Thymus (tissue), 11 donors: ENCODE measurements at regions not wholly inside any gene's neighbourhood (a gene's known extent, or its start where the extent isn't known, plus 50 kb on each side); places are given as distances from the start of the nearest gene placed in this dataset.
"Not testable (repeated sequence)": the region's sequence is repeated elsewhere in the genome, so short reads cannot be mapped to it uniquely, and the experiment has no call there.

ENCODE experiments used
- DNase-seq, 9 donors: peaks; one replicate each; pipeline ENCODE4 v3.0.0-alpha.2; 2013; ENCODE audit warnings: low spot score in 9 of 9, low read depth in 6 of 9, missing footprints in 1 of 9
- H3K27ac ChIP-seq, 2 donors: one replicate each; pipeline ENCODE4 v1.5.1; 2013; ENCODE audit warnings: control low read depth in 1 of 2, low read depth in 1 of 2, low read length in 1 of 2, mild to moderate bottlenecking in 1 of 2, moderate library complexity in 1 of 2
- H3K27me3 ChIP-seq, 2 donors: one replicate each; pipeline ENCODE4 v1.5.1; 2013; ENCODE audit warnings: low read length in 1 of 2; ENCODE audit not compliant: control insufficient read depth in 2 of 2, insufficient read depth in 1 of 2
- H3K36me3 ChIP-seq, 2 donors: one replicate each; pipeline ENCODE4 v1.5.1; 2013; ENCODE audit warnings: low read length in 1 of 2, mild to moderate bottlenecking in 1 of 2, moderate library complexity in 1 of 2; ENCODE audit not compliant: control insufficient read depth in 2 of 2, insufficient read depth in 2 of 2
- H3K4me1 ChIP-seq, 2 donors: one replicate each; pipeline ENCODE4 v1.5.1; 2013; ENCODE audit warnings: low read length in 2 of 2; ENCODE audit not compliant: control insufficient read depth in 2 of 2, insufficient read depth in 2 of 2
- H3K4me3 ChIP-seq, 2 donors: one replicate each; pipeline ENCODE4 v1.5.1; 2013; ENCODE audit warnings: low read length in 2 of 2, control low read depth in 1 of 2, mild to moderate bottlenecking in 1 of 2
- H3K9me3 ChIP-seq, 2 donors: one replicate each; pipeline ENCODE4 v1.5.1; 2013; ENCODE audit warnings: low read length in 1 of 2, mild to moderate bottlenecking in 1 of 2; ENCODE audit not compliant: control insufficient read depth in 2 of 2, insufficient read depth in 1 of 2
- WGBS: extraction: QIAGEN DNeasy Blood & Tissue Kit; methylation state at CpG from one replicate; pipeline ENCODE4 v1.1.7; 2013; 5-methylcytosine and 5-hydroxymethylcytosine counted together
- donor health status: healthy.

DNA sequence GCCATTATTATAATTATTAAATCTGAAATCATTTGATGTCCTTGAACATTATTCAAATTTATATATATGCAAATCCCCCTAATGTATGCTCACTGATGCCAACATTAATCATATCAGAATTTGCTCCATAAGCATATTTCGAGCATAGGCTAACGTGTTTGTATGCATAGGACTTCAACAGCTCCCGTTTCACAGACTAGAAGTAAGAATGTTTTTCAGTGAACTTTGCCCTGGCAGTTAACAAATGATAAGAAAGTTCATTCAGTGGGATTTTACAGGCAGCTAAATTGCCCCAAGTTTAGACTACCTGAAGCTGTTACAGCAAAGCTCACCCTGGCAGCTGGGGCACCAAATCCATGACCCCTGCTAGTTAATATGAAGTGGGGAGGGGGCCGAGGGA lies 272.0 kb downstream of the LNPK start:
- Histone ChIP-seq H3K9me3 (no peaks in the 10 kb centered on the region), H3K4me3 (no peak overlapping the region), H3K27ac (no peak overlapping the region), H3K36me3 (no peaks in the 10 kb centered on the region), H3K4me1 (peaks cover 0 to 3% of the 10 kb centered on the region in 2 donors), H3K27me3 (no peaks in the 10 kb centered on the region)
- 91% methylated on average over 4 of the region's 4 CpGs for WGBS
- DNase-seq, result no peak

DNA sequence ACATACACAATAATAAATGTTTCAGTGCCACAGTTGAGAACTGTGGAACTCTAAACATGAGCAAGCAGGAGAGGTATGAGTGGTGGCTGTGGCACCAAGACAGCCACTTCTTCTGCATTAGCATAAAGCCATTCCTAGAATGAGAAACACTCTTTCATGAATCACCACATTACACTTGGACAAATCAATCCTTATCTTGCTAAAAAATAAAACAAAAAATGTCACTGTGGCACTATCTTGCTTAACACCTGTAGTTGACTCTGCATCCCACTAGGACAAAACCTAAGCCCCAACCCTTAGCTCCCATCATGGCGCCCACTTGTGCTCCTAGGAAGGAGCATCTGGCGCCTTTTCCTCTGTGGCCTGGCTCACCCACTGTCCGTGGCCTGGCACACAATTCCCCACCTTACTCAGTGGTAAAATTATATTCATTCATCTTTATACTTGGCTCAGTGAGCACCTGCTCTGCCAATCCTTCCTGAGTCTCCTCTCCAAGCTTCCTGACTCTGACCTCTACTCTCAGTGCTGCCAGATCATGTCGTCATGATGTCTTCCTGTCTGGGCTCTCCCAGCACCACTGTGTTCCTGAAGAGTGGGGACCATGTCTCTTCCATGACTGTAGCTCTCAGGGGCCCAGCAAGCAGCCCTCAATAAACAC lies 272.9 kb downstream of the LNPK start:
- H3K9me3 ChIP-seq, result no peaks in the 10 kb centered on the region

DNA sequence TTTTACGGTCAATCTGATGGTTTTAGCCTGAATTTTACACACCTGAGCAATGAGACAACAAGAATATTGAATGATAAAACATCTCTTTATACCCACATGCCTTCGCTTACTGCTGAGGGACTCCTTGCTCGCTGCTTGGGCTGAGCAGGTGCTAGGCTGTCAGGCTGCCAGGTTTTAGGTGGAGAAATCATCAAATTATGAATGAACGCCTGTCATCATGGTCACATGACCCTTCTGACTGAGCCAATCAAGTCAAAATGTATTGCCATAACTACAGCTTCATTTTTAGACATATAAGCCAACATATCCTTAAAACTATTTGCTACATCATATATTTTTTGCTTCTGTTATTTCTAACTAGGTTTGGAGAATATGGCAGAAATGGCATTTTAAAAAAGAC lies 274.0 kb downstream of the LNPK start:
- WGBS, result 87% methylated on average over 4 of the region's 4 CpGs
- H3K9me3 ChIP-seq, result no peaks in the 10 kb centered on the region
- no peaks in the 10 kb centered on the region for H3K27me3 ChIP-seq
- H3K36me3 ChIP-seq, result no peaks in the 10 kb centered on the region
- H3K4me3 ChIP-seq, result no peak overlapping the region
- no peak overlapping the region for H3K27ac ChIP-seq
- peaks cover 0 to 3% of the 10 kb centered on the region in 2 donors for H3K4me1 ChIP-seq
- DNase-seq, result no peak

More for the DNA sequence above, 272.9 kb downstream of the LNPK start:
- 86% methylated on average over 4 of the region's 4 CpGs for WGBS
- no peak for DNase-seq
- Histone ChIP-seq H3K27ac (no peak overlapping the region), H3K4me1 (peaks cover 0 to 3% of the 10 kb centered on the region in 2 donors), H3K27me3 (no peaks in the 10 kb centered on the region), H3K36me3 (no peaks in the 10 kb centered on the region), H3K4me3 (no peak overlapping the region)

DNA sequence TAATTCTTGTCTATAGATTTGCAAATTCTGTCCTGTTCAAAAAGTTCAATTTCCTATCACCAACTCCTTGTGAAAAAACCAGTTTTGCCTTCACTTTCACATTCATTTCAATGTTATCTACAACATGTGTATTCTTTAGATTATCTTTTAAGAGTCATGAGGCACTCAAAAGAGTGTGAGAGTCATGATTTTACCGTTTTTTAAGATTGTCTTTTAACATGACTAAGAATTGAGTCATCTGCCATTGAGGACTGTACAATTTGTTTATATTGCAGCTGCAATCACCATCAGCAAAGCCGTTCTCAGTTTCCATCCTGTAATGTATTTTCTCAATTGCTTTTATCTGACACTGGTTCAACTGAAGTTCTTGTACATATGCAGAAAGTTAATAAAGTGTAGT lies 275.8 kb downstream of the LNPK start:
- Histone ChIP-seq H3K4me1 (peaks cover 0 to 3% of the 10 kb centered on the region in 2 donors), H3K4me3 (no peak overlapping the region), H3K9me3 (no peaks in the 10 kb centered on the region), H3K27me3 (no peaks in the 10 kb centered on the region), H3K27ac (no peak overlapping the region), H3K36me3 (no peaks in the 10 kb centered on the region)
- WGBS, result 79% methylated on average over 2 of the region's 2 CpGs
- DNase-seq, result no peak

DNA sequence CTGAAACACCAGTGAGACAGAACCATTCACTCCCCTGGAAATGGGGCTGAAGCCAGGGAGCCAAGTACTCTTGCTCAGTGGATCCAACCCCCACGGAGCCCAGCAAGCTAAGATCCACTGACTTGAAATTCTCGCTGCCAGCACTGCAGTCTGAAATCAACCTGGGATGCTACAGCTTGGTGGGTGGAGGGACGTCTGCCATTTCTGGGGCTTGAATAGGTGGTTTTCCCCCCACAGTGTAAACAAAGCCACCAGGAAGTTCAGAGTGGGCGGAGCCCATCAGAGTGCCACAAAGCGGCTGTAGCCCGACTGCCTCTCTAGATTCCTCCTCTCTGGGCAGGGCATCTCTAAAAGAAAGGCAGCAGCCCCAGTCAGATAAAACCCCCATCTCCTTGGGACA lies 292.8 kb downstream of the LNPK start:
- H3K4me1 ChIP-seq, result no peaks in the 10 kb centered on the region
- H3K27me3 ChIP-seq, result no peaks in the 10 kb centered on the region
- DNase-seq, result no peak
- H3K36me3 ChIP-seq, result no peaks in the 10 kb centered on the region
- H3K9me3 ChIP-seq, result no peaks in the 10 kb centered on the region
- H3K27ac ChIP-seq, result no peak overlapping the region
- 81% methylated on average over 6 of the region's 6 CpGs for WGBS
- H3K4me3 ChIP-seq, result no peak overlapping the region

DNA sequence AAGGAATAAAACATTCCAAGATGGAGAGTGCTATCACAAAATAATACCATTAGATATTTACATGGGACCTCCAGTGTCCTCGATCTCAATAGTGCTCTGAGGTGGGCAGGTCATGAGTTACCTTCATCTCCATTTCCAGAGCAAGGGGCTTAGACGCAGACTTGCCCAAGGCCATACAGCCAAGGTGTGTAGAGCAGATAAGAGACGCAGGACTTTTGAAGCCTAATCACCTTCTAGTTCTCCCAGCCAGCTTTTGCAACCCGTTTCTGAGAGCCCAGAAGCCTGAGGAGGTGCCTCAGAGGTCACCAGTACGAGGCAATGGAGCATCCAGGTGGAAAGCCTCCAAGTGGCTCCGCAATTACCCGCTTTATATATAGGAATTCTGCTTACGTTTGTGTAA lies 294.7 kb downstream of the LNPK start:
- Histone ChIP-seq H3K27ac (no peak overlapping the region), H3K9me3 (no peaks in the 10 kb centered on the region), H3K4me1 (no peaks in the 10 kb centered on the region), H3K27me3 (no peaks in the 10 kb centered on the region), H3K36me3 (no peaks in the 10 kb centered on the region), H3K4me3 (no peak overlapping the region)
- 78% methylated on average over 8 of the region's 8 CpGs for WGBS
- no peak for DNase-seq

DNA sequence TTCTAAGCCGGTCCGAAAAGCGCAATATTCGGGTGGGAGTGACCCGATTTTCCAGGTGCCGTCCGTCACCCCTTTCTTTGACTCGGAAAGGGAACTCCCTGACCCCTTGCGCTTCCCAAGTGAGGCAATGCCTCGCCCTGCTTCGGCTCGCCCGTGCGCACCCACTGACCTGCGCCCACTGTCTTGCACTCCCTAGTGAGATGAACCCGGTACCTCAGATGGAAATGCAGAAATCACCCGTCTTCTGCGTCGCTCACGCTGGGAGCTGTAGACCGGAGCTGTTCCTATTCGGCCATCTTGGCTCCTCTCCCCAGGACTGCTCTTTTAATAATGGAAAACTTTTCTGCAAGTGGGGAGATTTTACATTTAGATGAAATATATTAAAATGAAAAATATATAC lies 297.5 kb downstream of the LNPK start:
- not testable (repeated sequence) for H3K4me3 ChIP-seq, H3K27me3 ChIP-seq, H3K36me3 ChIP-seq, H3K27ac ChIP-seq, H3K9me3 ChIP-seq, DNase-seq, H3K4me1 ChIP-seq
- WGBS, result 97% methylated on average over 22 of the region's 22 CpGs

DNA sequence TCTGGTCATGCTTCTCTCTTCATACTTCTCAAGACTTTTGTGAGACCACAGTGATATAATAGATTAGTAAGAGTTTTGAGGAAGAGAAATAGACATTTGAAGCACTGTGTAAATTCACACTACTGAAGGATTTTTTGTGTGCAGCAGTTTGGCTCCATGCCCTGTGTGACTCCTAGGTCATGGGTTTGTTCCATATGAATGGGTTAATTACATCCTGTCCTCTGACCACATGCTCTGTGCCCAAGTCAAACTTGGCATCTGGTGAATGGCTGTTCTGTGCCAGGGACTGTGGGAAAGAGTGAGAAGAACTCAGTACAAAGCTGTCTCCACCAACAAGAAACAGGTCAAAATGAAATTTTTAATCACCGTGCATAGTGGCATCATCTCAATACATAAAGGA lies 304.0 kb downstream of the LNPK start:
- no peak overlapping the region for H3K27ac ChIP-seq
- no peaks in the 10 kb centered on the region for H3K27me3 ChIP-seq
- H3K9me3 ChIP-seq, result no peaks in the 10 kb centered on the region
- H3K36me3 ChIP-seq, result no peaks in the 10 kb centered on the region
- 95% methylated on average over 1 of the region's 1 CpG for WGBS
- no peak overlapping the region for H3K4me3 ChIP-seq
- no peak for DNase-seq
- H3K4me1 ChIP-seq, result no peaks in the 10 kb centered on the region

DNA sequence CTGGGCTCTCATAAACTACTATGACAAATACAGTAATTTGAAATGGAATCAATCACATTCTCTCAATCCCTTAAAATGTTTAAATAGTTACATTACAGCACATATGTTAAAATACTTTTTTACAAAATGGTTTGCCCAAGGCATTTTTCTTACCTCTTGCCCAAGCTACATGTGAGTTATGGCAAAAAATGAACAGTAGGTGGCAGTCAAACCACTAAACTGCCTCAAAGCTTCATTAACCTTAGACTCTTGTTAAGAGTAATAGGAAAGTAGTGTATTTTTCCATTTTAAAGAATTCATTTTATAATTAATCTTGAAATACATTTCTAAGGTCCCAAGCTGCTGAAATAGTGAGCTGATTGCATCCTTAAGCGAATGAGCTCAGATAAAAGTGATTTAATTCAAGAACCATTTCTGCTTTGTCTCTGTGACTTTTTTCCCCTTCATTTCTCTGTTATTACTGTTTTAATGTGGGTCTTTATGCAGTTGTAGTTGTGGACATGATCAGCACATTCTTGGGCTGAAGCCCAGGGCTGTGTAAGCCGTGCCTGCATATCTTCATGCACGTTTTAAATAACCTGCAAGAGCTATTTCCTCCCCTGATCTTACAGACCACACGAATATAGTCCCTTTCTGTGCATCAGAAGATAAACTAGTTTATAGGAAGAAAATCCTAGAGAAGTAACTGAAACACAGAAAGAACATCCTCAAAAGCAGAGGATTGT lies 311.8 kb downstream of the LNPK start:
- Histone ChIP-seq H3K27ac (no peak overlapping the region), H3K4me1 (no peaks in the 10 kb centered on the region), H3K27me3 (peaks cover 0 to 5% of the 10 kb centered on the region in 2 donors), H3K9me3 (no peaks in the 10 kb centered on the region), H3K36me3 (no peaks in the 10 kb centered on the region), H3K4me3 (no peak overlapping the region)
- WGBS, result 23% methylated on average over 4 of the region's 4 CpGs
- peak in 8 of 9 donors; percentile 13 to 71 (median 40) for DNase-seq
